Hepatocyte (in vitro differentiated cells): ENCODE measurements at regions not wholly inside any gene's neighbourhood (a gene's known extent, or its start where the extent isn't known, plus 50 kb on each side); places are given as distances from the start of the nearest gene placed in this dataset.

Experiments used
- DNase-seq: peaks from one replicate; pipeline ENCODE4 v3.0.0-alpha.2; 2016; ENCODE audit warnings: low spot score
- H2AFZ ChIP-seq: fragments of 200-600 bp; sonication (generic); 2 replicates; pipeline ENCODE4 v1.6.0; 2016; ENCODE audit warnings: antibody characterized with exemption, mild to moderate bottlenecking
- H3K27ac ChIP-seq: fragments of 200-600 bp; sonication (generic); 2 replicates; pipeline ENCODE4 v1.5.1; 2016; ENCODE audit warnings: mild to moderate bottlenecking
- H3K27me3 ChIP-seq: fragments of 200-600 bp; sonication (generic); 2 replicates; pipeline ENCODE4 v1.6.1; 2016
- H3K36me3 ChIP-seq: fragments of 200-600 bp; sonication (generic); replicated peaks from 2 replicates; pipeline ENCODE4 v1.5.1; 2016; ENCODE audit warnings: low read depth; ENCODE audit not compliant: insufficient read depth
- H3K4me1 ChIP-seq: fragments of 200-600 bp; sonication (generic); 2 replicates; pipeline ENCODE4 v1.5.1; 2016; ENCODE audit warnings: mild to moderate bottlenecking, moderate library complexity; ENCODE audit not compliant: insufficient read depth
- H3K4me2 ChIP-seq: fragments of 200-600 bp; sonication (generic); 2 replicates; pipeline ENCODE4 v1.6.0; 2016
- H3K4me3 ChIP-seq: fragments of 200-600 bp; sonication (generic); 2 replicates; pipeline ENCODE4 v1.5.1; 2016; ENCODE audit warnings: mild to moderate bottlenecking
- H3K79me2 ChIP-seq: fragments of 200-600 bp; sonication (generic); 2 replicates; pipeline ENCODE4 v1.6.0; 2017; ENCODE audit warnings: mild to moderate bottlenecking
- H3K9me2 ChIP-seq: fragments of 200-600 bp; sonication (generic); replicated peaks from 2 replicates; pipeline ENCODE4 v1.6.0; 2017; ENCODE audit warnings: mild to moderate bottlenecking; ENCODE audit not compliant: insufficient read depth
- H3K9me3 ChIP-seq: fragments of 200-600 bp; sonication (generic); 2 replicates; pipeline ENCODE4 v1.5.1; 2016; ENCODE audit warnings: low read depth, mild to moderate bottlenecking
- H4K20me1 ChIP-seq: fragments of 200-600 bp; sonication (generic); 2 replicates; pipeline ENCODE4 v1.6.0; 2016; ENCODE audit warnings: mild to moderate bottlenecking; ENCODE audit not compliant: insufficient read depth, poor library complexity, severe bottlenecking
- EZH2 ChIP-seq: fragments of 200-600 bp; sonication (generic); IDR thresholded peaks from 2 replicates; pipeline ENCODE4 v1.6.1; 2016; ENCODE audit warnings: antibody characterized with exemption, mild to moderate bottlenecking, borderline replicate concordance
- EZH2phosphoT487 ChIP-seq: fragments of 200-600 bp; sonication (generic); IDR thresholded peaks from one replicate; pipeline ENCODE4 v1.6.1; 2018; ENCODE audit warnings: antibody characterized with exemption, mild to moderate bottlenecking, low read depth, moderate library complexity; ENCODE audit not compliant: unreplicated experiment, severe bottlenecking
- WGBS: methylation state at CpG from one replicate; pipeline ENCODE4 v1.1.6; 2016; ENCODE audit warnings: low lambda C conversion rate; ENCODE audit errors: missing lambda C conversion rate; 5-methylcytosine and 5-hydroxymethylcytosine counted together
- TF ChIP-seq, protein P1 (sequence below): fragments of 200-600 bp; sonication (generic); IDR thresholded peaks from 2 replicates; pipeline ENCODE4 v1.5.1; 2016; ENCODE audit warnings: antibody characterized with exemption, mild to moderate bottlenecking; ENCODE audit not compliant: poor library complexity

DNA sequence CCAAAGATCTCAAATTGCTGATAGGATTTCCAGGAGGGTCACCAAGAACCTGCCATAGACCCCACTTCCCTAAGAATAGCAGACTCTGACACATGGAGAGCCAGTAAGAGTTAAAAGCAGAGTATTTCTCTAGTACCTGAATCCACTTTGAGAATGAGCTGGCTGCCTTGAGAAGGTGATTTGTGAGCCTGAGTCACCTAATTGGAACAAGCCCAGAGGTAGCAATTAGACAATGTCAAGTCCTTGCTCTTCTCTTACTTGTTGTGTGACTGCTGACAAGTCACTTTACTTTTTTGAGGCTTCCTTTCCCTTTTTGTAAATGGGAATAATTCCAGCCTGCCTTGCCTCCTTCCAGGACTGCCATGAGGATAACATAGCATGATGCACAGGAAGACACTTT lies 76.1 kb upstream of the ASIC2 start:
- H3K36me3 ChIP-seq = no peaks in the 10 kb centered on the region
- H3K27me3 ChIP-seq = no peaks in the 10 kb centered on the region
- H4K20me1 ChIP-seq = no peaks in the 10 kb centered on the region
- H3K27ac ChIP-seq = no peak overlapping the region
- H3K4me3 ChIP-seq = no peak overlapping the region
- H2AFZ ChIP-seq = no peak overlapping the region
- DNase-seq = no peak
- no peak overlapping the region for H3K4me2 ChIP-seq
- no peaks in the 10 kb centered on the region for H3K9me2 ChIP-seq
- TF ChIP-seq EZH2phosphoT487 (no peak), EZH2 (no peak)
- TF ChIP-seq, protein P1, sequence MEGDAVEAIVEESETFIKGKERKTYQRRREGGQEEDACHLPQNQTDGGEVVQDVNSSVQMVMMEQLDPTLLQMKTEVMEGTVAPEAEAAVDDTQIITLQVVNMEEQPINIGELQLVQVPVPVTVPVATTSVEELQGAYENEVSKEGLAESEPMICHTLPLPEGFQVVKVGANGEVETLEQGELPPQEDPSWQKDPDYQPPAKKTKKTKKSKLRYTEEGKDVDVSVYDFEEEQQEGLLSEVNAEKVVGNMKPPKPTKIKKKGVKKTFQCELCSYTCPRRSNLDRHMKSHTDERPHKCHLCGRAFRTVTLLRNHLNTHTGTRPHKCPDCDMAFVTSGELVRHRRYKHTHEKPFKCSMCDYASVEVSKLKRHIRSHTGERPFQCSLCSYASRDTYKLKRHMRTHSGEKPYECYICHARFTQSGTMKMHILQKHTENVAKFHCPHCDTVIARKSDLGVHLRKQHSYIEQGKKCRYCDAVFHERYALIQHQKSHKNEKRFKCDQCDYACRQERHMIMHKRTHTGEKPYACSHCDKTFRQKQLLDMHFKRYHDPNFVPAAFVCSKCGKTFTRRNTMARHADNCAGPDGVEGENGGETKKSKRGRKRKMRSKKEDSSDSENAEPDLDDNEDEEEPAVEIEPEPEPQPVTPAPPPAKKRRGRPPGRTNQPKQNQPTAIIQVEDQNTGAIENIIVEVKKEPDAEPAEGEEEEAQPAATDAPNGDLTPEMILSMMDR = no peak
- no peaks in the 10 kb centered on the region for H3K79me2 ChIP-seq
- H3K4me1 ChIP-seq = peaks cover 8% of the 10 kb centered on the region
- no peaks in the 10 kb centered on the region for H3K9me3 ChIP-seq

DNA sequence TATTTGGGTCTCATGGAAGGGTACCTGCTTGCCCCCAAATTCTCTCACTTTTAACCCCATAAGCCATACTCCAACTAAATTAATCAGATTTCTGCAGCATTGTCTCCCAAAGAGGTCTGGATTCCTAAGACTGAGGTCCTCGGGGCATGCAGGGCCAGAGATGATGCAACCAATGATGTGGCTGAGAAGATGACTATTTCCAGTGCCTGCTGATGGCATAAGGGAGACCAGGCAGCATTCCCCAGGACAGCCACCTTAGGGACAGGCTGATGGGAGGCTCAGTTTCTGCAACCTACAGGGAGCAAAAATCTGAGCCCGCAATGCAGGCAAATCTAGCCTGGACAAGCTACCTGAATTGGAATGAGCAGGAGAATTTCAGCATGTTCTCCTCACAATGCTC lies 76.8 kb upstream of the ASIC2 start:
- H3K4me1 ChIP-seq = peaks cover 8% of the 10 kb centered on the region
- H4K20me1 ChIP-seq = no peaks in the 10 kb centered on the region
- no peaks in the 10 kb centered on the region for H3K9me3 ChIP-seq
- TF ChIP-seq EZH2 = no peak
- DNase-seq = no peak
- no peaks in the 10 kb centered on the region for H3K36me3 ChIP-seq
- no peaks in the 10 kb centered on the region for H3K9me2 ChIP-seq
- H3K4me3 ChIP-seq = no peak overlapping the region
- no peaks in the 10 kb centered on the region for H3K27me3 ChIP-seq
- H3K27ac ChIP-seq = no peak overlapping the region
- 59% methylated on average over 2 of the region's 2 CpGs for WGBS
- H2AFZ ChIP-seq = no peak overlapping the region
- no peak overlapping the region for H3K4me2 ChIP-seq
- H3K79me2 ChIP-seq = no peaks in the 10 kb centered on the region

DNA sequence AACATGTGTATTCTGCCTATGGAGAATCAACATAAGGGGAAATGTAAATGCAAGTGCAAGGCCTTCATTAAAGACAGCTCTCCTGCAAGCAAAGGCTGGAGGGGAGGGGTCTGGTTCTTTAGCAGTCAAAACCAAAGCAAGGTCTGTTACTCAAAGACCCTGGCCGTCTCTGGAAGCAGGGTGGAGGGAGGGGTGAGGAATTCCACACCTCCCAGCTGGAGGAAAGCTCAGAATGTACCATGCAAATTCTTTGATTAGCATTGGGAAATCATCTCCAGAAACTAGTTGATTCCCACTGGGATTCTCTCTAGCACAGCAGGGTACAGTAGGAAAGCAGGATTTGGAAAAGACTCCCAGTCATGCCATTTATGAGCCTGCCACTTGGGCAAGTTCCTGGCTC lies 77.3 kb upstream of the ASIC2 start:
- Histone ChIP-seq H3K79me2 (no peaks in the 10 kb centered on the region), H3K36me3 (no peaks in the 10 kb centered on the region), H2AFZ (no peak overlapping the region), H3K9me2 (no peaks in the 10 kb centered on the region), H3K9me3 (no peaks in the 10 kb centered on the region), H3K4me3 (no peak overlapping the region), H3K4me1 (peaks cover 10% of the 10 kb centered on the region), H3K27me3 (no peaks in the 10 kb centered on the region), H4K20me1 (no peaks in the 10 kb centered on the region), H3K27ac (no peak overlapping the region), H3K4me2 (no peak overlapping the region)
- DNase-seq = no peak
- 27% methylated on average over 1 of the region's 1 CpG for WGBS
- no peak for TF ChIP-seq EZH2
- TF ChIP-seq EZH2phosphoT487 = no peak
- TF ChIP-seq, protein P1 = no peak

DNA sequence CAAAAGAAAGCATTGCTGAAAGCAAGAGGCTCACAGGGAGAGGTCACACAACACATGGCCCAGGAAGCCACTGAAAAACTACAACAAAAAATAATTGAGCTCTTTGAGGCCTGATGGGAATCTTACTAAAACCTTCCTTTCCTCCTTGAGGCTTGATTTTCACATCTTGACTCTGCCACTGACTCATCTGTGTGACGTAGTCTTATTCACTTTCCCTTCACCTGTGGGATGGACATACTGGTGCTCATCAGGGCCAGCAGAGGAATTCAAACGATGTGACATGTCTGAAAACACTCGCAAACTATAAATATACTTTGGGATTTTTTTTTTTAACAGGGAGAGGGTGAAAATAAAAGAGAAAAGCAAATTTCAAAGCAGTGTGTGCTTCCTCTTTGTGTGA lies 78.3 kb upstream of the ASIC2 start:
- no peaks in the 10 kb centered on the region for H3K9me2 ChIP-seq
- H4K20me1 ChIP-seq = no peaks in the 10 kb centered on the region
- WGBS = 69% methylated on average over 3 of the region's 3 CpGs
- H2AFZ ChIP-seq = no peak overlapping the region
- H3K79me2 ChIP-seq = no peaks in the 10 kb centered on the region
- H3K4me2 ChIP-seq = no peak overlapping the region
- H3K27me3 ChIP-seq = no peaks in the 10 kb centered on the region
- TF ChIP-seq EZH2 (no peak), EZH2phosphoT487 (no peak)
- TF ChIP-seq, protein P1 = no peak
- H3K4me1 ChIP-seq = peaks cover 20% of the 10 kb centered on the region
- no peaks in the 10 kb centered on the region for H3K36me3 ChIP-seq
- H3K4me3 ChIP-seq = no peak overlapping the region
- H3K27ac ChIP-seq = no peak overlapping the region
- no peak for DNase-seq
- no peaks in the 10 kb centered on the region for H3K9me3 ChIP-seq
